ENCODE measurements at regions not wholly inside any gene's neighbourhood (a gene's known extent, or its start where the extent isn't known, plus 50 kb on each side); places are given as distances from the start of the nearest gene placed in this dataset.

DNA sequence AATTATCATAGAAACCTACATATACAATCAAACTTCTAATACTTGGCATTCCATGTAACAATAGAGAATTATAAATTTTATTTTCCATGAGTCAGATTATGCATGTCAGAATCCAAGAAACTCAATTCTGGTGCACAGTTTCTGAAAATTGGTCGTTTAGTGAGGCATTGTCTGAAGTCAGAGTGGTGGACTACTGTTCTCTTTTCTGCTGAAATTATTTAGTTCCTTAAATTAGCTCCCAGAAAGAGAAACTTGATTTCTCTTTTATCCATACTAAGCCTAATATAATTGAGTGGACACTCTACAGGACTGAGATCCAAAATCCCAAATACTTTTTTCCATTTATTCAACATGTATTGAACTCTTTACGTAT, 265.5 kb downstream of the ALDH8A1 start:
- TF ChIP-seq, protein P1, sequence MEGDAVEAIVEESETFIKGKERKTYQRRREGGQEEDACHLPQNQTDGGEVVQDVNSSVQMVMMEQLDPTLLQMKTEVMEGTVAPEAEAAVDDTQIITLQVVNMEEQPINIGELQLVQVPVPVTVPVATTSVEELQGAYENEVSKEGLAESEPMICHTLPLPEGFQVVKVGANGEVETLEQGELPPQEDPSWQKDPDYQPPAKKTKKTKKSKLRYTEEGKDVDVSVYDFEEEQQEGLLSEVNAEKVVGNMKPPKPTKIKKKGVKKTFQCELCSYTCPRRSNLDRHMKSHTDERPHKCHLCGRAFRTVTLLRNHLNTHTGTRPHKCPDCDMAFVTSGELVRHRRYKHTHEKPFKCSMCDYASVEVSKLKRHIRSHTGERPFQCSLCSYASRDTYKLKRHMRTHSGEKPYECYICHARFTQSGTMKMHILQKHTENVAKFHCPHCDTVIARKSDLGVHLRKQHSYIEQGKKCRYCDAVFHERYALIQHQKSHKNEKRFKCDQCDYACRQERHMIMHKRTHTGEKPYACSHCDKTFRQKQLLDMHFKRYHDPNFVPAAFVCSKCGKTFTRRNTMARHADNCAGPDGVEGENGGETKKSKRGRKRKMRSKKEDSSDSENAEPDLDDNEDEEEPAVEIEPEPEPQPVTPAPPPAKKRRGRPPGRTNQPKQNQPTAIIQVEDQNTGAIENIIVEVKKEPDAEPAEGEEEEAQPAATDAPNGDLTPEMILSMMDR (IDR thresholded peaks at IDR 0.05): no peak
- no peak for TF ChIP-seq EP300 (IDR thresholded peaks at IDR 0.05)
